Spleen (tissue), 11 donors: ENCODE measurements at regions not wholly inside any gene's neighbourhood (a gene's known extent, or its start where the extent isn't known, plus 50 kb on each side); places are given as distances from the start of the nearest gene placed in this dataset.

Experiments used
- DNase-seq: peaks from one replicate; pipeline ENCODE4 v3.0.0-alpha.2; 2020
- H3K27ac ChIP-seq, 8 donors: fragments of 200-600 bp; sonication (generic) in 7 of 8; 1 replicate in 4 of 8; 2 replicates in 4 of 8; pipeline versions ENCODE4 v1.5.0 to v1.8.0; 2016 to 2021; ENCODE audit warnings: inconsistent platforms in 4 of 8, mild to moderate bottlenecking in 4 of 8, moderate library complexity in 1 of 8
- H3K27me3 ChIP-seq, 7 donors: fragments of 200-600 bp; sonication (generic) in 6 of 7; replicated peaks in 1 of 7; 1 replicate in 4 of 7; 2 replicates in 3 of 7; pipeline versions ENCODE4 v1.5.0 to v1.8.0; 2016 to 2021; ENCODE audit warnings: inconsistent platforms in 3 of 7, mild to moderate bottlenecking in 1 of 7
- H3K36me3 ChIP-seq, 6 donors: fragments of 200-600 bp; sonication (generic) in 5 of 6; 1 replicate in 4 of 6; 2 replicates in 2 of 6; pipeline versions ENCODE4 v1.5.0 to v1.8.0; 2016 to 2021; ENCODE audit warnings: inconsistent platforms in 2 of 6
- H3K4me1 ChIP-seq, 6 donors: fragments of 200-600 bp; sonication (generic) in 5 of 6; 1 replicate in 3 of 6; 2 replicates in 3 of 6; pipeline versions ENCODE4 v1.5.0 to v1.8.0; 2016 to 2021; ENCODE audit warnings: inconsistent platforms in 3 of 6
- H3K4me3 ChIP-seq, 8 donors: fragments of 200-600 bp; sonication (generic) in 7 of 8; 1 replicate in 4 of 8; 2 replicates in 4 of 8; pipeline versions ENCODE4 v1.5.0 to v1.8.0; 2016 to 2021; ENCODE audit warnings: inconsistent platforms in 4 of 8, mild to moderate bottlenecking in 4 of 8, moderate library complexity in 2 of 8
- H3K9me3 ChIP-seq, 8 donors: fragments of 200-600 bp; sonication (generic) in 7 of 8; 1 replicate in 4 of 8; 2 replicates in 4 of 8; pipeline versions ENCODE4 v1.5.0 to v1.8.0; 2016 to 2021; ENCODE audit warnings: inconsistent platforms in 4 of 8
- POLR2A ChIP-seq, 3 donors: fragments of 450-650 bp; IDR thresholded peaks; one replicate each; pipeline ENCODE4 v1.5.1; 2017; ENCODE audit warnings: antibody characterized with exemption in 3 of 3, mild to moderate bottlenecking in 1 of 3
- POLR2AphosphoS5 ChIP-seq, 3 donors: sonication (generic); formaldehyde crosslinking; IDR thresholded peaks; one replicate each; pipeline ENCODE4 v1.5.1; 2017; ENCODE audit warnings: antibody characterized with exemption in 3 of 3
- WGBS, 5 donors: extraction: QIAGEN DNeasy Blood & Tissue Kit in 3 of 5; methylation state at CpG; one replicate each; pipeline versions ENCODE4 v1.1.5 to v1.1.7; 2013 to 2018; 5-methylcytosine and 5-hydroxymethylcytosine counted together
- intact Hi-C: fragments of 100-400 bp; cut with DNase I; formaldehyde crosslinking; loops from one replicate; pipeline ENCODE4 v1.15.0; 2023; ENCODE audit warnings: low total_unique reads
- TF ChIP-seq, protein P1 (sequence below), 11 experiments: fragments of 200-600 bp in 7 of 11; fragments of 450-650 bp in 4 of 11; sonication (generic) in 4 of 11; IDR thresholded peaks in 8 of 11; conservative IDR thresholded peaks in 3 of 11; 1 replicate in 7 of 11; 2 replicates in 4 of 11; pipeline versions ENCODE4 v1.4.0 to v1.8.0; 2016 to 2021; ENCODE audit warnings: antibody characterized with exemption in 11 of 11, inconsistent platforms in 4 of 11, mild to moderate bottlenecking in 1 of 11
- donor health status: healthy with polysubstance abuse.
- donor health status: DM: no; HTN: no; CAD: no; lungs with moderate emphysema.
- donor health status: DM: no; HTN: no; CAD: no.
- donor health status: Bipolar disorder and iron deficiency.
- donor health status: healthy.
- donor health status: DM: no; HTN: no; CAD: no.
- donor health status: DM: yes; HTN: yes; CAD: no.

DNA sequence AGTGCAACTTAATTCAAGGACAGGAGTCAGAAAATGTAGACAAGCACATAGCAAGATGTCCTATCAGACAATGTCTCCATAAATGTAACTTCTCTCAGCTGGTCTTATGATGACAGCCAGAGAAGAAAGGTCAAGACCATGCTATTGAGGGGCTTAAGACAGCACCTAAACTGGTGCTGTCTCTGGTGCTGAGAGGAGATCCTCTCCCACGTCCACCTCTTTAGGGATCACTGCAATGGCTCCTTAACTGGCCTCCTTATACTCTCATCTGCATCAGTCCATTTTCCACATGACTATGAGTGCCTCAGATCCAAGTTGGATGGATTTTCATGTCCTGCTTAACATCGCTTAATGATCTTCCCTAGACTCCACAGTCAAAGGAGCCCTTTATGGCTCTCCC is 210.6 kb downstream of the ARL4A start:
- Histone ChIP-seq H3K36me3 (no peaks in the 10 kb centered on the region), H3K9me3 (no peaks in the 10 kb centered on the region), H3K27ac (no peak overlapping the region), H3K27me3 (no peaks in the 10 kb centered on the region), H3K4me3 (no peak overlapping the region), H3K4me1 (no peaks in the 10 kb centered on the region)
- intact Hi-C loops = no loop called here
- TF ChIP-seq POLR2AphosphoS5 (IDR thresholded peaks at IDR 0.05) (no peak), POLR2A (IDR thresholded peaks at IDR 0.05) (no peak)
- TF ChIP-seq, protein P1, sequence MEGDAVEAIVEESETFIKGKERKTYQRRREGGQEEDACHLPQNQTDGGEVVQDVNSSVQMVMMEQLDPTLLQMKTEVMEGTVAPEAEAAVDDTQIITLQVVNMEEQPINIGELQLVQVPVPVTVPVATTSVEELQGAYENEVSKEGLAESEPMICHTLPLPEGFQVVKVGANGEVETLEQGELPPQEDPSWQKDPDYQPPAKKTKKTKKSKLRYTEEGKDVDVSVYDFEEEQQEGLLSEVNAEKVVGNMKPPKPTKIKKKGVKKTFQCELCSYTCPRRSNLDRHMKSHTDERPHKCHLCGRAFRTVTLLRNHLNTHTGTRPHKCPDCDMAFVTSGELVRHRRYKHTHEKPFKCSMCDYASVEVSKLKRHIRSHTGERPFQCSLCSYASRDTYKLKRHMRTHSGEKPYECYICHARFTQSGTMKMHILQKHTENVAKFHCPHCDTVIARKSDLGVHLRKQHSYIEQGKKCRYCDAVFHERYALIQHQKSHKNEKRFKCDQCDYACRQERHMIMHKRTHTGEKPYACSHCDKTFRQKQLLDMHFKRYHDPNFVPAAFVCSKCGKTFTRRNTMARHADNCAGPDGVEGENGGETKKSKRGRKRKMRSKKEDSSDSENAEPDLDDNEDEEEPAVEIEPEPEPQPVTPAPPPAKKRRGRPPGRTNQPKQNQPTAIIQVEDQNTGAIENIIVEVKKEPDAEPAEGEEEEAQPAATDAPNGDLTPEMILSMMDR (IDR thresholded peaks at IDR 0.05 in 8 of 11, conservative IDR thresholded peaks at IDR 0.05 in 3 of 11) = no peak
- no peak for DNase-seq
- 66 to 87% (median 79%) methylated on average over 2 of the region's 2 CpGs for WGBS, 5 donors

DNA sequence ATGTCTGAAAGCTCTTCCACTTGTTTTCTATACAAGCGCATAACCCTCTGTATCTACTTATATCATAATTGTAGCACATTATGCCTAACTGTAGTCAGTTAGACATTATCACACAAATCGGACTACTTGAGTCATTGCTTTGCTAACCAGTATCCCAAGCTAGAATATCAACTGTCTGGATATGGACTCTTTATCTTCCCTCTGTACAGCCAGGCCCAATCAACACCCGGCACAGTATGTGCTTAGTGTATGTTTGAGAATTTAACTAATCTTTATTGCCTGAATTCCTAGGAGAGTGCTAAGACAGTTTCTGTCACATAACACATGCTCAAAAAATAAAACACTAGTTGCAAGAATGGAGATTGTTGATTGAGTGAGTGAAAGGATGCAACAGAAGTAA is 211.2 kb downstream of the ARL4A start:
- WGBS, 5 donors = 91 to 98% (median 94%) methylated on average over 3 of the region's 3 CpGs
- DNase-seq = no peak
- TF ChIP-seq POLR2A (IDR thresholded peaks at IDR 0.05) = no peak
- no peak for TF ChIP-seq POLR2AphosphoS5 (IDR thresholded peaks at IDR 0.05)

DNA sequence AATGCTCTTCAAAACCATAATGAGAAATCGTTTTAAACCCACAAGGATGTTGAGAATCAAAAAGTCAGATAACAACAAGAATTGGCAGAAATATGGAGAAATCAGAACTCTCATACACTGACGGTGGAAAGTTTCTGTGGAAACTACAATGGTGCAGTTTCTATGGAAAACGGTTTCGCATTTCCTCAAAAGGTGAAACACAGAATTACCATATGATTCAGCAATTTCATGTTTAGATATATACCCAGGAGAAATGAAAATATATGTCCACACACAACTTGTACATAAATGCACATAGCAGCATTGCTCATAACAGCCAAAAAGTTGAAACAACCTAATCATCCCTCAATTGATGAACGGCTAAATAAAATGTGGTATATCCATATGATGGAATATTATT is 218.2 kb downstream of the ARL4A start:
- TF ChIP-seq POLR2AphosphoS5 (IDR thresholded peaks at IDR 0.05) (no peak), POLR2A (IDR thresholded peaks at IDR 0.05) (no peak)
- TF ChIP-seq, protein P1 (IDR thresholded peaks at IDR 0.05 in 8 of 11, conservative IDR thresholded peaks at IDR 0.05 in 3 of 11) = no peak
- no peak overlapping the region for H3K27ac ChIP-seq
- no peaks in the 10 kb centered on the region for H3K9me3 ChIP-seq
- no peak for DNase-seq
- no peak overlapping the region for H3K4me3 ChIP-seq
- intact Hi-C loops = no loop called here
- WGBS, 5 donors = 77 to 90% (median 83%) methylated on average over 5 of the region's 5 CpGs
- no peaks in the 10 kb centered on the region for H3K27me3 ChIP-seq
- H3K36me3 ChIP-seq = no peaks in the 10 kb centered on the region
- no peaks in the 10 kb centered on the region for H3K4me1 ChIP-seq

More for the DNA sequence above, 211.2 kb downstream of the ARL4A start:
- Histone ChIP-seq H3K27ac (no peak overlapping the region), H3K4me1 (no peaks in the 10 kb centered on the region), H3K27me3 (no peaks in the 10 kb centered on the region), H3K9me3 (no peaks in the 10 kb centered on the region), H3K4me3 (no peak overlapping the region), H3K36me3 (no peaks in the 10 kb centered on the region)
- intact Hi-C loops = no loop called here

DNA sequence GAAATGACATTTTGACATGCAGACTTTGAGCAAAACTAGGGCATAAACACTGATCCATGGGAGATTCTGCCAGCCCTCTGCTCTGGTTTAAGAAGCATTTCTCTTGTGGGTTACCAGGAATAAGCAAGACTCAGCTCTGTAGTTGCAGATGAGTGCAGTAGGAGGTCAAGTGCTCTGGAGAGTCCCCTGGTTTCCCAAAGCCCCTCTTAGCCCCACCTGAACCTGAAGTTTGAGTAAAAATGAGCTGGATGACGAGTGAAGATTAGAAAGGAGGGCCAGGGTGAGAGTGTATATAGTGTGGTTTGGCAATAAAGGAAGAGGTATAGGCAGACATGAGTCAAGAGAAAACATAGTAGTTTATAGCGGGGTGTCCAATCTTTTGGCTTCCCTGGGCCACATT is 220.3 kb downstream of the ARL4A start:
- no peak overlapping the region for H3K27ac ChIP-seq
- H3K27me3 ChIP-seq = no peaks in the 10 kb centered on the region
- DNase-seq = no peak
- WGBS, 5 donors = 63 to 81% (median 76%) methylated on average over 2 of the region's 2 CpGs
- H3K36me3 ChIP-seq = no peaks in the 10 kb centered on the region
- TF ChIP-seq, protein P1 (IDR thresholded peaks at IDR 0.05 in 8 of 11, conservative IDR thresholded peaks at IDR 0.05 in 3 of 11) = no peak
- TF ChIP-seq POLR2A (IDR thresholded peaks at IDR 0.05) (no peak), POLR2AphosphoS5 (IDR thresholded peaks at IDR 0.05) (no peak)
- no peaks in the 10 kb centered on the region for H3K4me1 ChIP-seq
- no peak overlapping the region for H3K4me3 ChIP-seq
- intact Hi-C loops = no loop called here
- H3K9me3 ChIP-seq = no peaks in the 10 kb centered on the region

DNA sequence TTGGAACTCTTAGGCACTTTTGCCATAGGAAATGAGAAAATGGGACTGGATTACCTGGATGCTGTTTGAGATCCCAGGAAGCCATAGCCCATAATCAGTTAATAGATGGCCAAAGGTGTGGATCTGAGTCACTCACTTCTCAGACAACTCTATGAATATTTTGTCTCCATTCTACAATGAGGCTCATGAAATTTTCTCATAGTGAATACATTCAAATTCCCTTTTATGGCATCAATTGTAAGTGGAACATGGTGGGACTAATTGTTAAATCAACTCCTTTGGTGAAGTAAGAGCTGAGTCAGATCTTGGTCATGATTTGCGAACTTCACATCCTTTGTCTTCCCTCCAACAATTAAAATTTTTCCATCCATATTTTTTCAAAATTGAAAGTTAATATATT is 222.1 kb downstream of the ARL4A start:
- no peaks in the 10 kb centered on the region for H3K9me3 ChIP-seq
- WGBS, 5 donors = 82 to 92% (median 86%) methylated on average over 1 of the region's 1 CpG
- H3K36me3 ChIP-seq = no peaks in the 10 kb centered on the region
- DNase-seq = no peak
- intact Hi-C loops = no loop called here
- H3K27me3 ChIP-seq = no peaks in the 10 kb centered on the region
- TF ChIP-seq POLR2A (IDR thresholded peaks at IDR 0.05) (no peak), POLR2AphosphoS5 (IDR thresholded peaks at IDR 0.05) (no peak)
- TF ChIP-seq, protein P1 (IDR thresholded peaks at IDR 0.05 in 8 of 11, conservative IDR thresholded peaks at IDR 0.05 in 3 of 11) = no peak
- H3K4me1 ChIP-seq = no peaks in the 10 kb centered on the region
- no peak overlapping the region for H3K27ac ChIP-seq
- H3K4me3 ChIP-seq = no peak overlapping the region
